ENCODE measurements at regions not wholly inside any gene's neighbourhood (a gene's known extent, or its start where the extent isn't known, plus 50 kb on each side); places are given as distances from the start of the nearest gene placed in this dataset.
"Not testable (repeated sequence)": the region's sequence is repeated elsewhere in the genome, so short reads cannot be mapped to it uniquely, and the experiment has no call there.

DNA sequence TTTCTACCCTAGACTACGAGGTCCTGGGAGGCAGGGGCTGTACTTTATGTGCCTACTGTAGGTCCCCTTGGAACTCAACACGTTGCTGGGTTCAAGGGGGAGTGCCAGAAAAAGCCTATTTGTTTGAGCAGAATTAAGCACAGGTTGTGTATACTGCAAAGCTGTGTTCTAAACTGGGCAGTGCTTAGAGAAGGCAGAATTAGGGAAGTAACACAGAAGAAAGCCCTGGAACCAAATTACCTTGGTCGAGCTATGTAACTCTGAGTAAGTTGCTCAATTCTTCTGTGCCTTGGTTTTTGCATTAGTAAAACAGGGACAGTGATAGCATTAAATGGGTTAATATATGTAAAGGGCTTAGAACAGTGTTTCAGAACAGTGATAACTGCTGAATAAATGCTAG is 245.0 kb upstream of the SFRP2 start:
- H3K27ac Mint-ChIP-seq, result no peak overlapping the region
- peaks cover 2% of the 10 kb centered on the region for H3K27me3 Mint-ChIP-seq
- no peaks in the 10 kb centered on the region for H3K4me1 Mint-ChIP-seq
- no peak overlapping the region for H3K4me3 Mint-ChIP-seq
- intact Hi-C loops (cut with micrococcal nuclease), result no loop called here
- DNase-seq, result no peak
- no peaks in the 10 kb centered on the region for H3K9me3 Mint-ChIP-seq
- H3K36me3 Mint-ChIP-seq (ENCODE audit: low read depth), result no peaks in the 10 kb centered on the region

DNA sequence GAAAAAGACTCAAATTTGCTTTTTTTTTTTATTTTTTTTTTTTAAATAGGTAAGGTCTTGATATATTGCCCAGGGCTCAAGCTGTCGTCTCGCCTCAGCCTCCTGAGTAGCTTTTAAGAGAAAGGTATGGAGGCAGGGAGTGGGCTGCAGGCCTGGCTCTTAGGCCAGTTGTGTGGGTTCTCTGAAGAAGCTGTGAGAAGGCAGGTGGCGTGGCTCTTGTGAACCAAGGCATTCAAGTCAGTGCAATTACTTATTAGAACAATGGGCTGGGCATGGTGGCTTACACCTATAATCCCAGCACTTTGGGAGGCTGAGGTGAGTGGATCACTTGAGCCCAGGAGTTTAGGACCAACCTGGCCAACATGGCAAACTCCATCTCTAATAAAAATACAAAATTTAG is 244.0 kb upstream of the SFRP2 start:
- Mint-ChIP-seq H3K4me3 (no peak overlapping the region), H3K9me3 (no peaks in the 10 kb centered on the region), H3K27me3 (peaks cover 2% of the 10 kb centered on the region), H3K36me3 (ENCODE audit: low read depth) (no peaks in the 10 kb centered on the region), H3K27ac (no peak overlapping the region), H3K4me1 (no peaks in the 10 kb centered on the region)
- DNase-seq, result no peak
- intact Hi-C loops (cut with micrococcal nuclease), result no loop called here

- intact Hi-C loops (cut with micrococcal nuclease), result no loop called here
- DNase-seq, result no peak
- Mint-ChIP-seq H3K27me3 (peaks cover 3% of the 10 kb centered on the region), H3K27ac (no peak overlapping the region), H3K4me3 (no peak overlapping the region), H3K9me3 (no peaks in the 10 kb centered on the region), H3K36me3 (ENCODE audit: low read depth) (no peaks in the 10 kb centered on the region), H3K4me1 (no peaks in the 10 kb centered on the region)
Observed at GRCh38 chr4:154030746-154031145, 241.9 kb upstream of the SFRP2 start.

DNA sequence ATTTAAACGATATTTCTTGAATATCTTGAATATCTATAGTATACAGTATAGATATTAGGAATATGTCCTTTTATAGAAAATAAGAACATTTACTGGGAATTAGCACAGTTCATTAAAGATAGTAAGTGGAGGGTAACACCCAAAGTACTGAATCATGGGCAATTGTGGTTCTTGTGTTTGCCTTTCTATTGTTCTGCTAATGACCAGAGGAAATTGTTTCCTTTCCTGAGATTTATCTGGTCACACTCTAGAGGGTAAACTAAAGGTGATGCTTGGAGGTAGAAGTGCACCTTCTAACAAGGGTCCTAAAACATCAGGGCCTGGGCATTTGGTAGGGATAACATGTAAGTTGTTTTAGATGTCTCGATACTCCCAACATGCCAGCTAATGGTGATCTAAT is 241.3 kb upstream of the SFRP2 start:
- DNase-seq, result no peak
- Mint-ChIP-seq H3K27me3 (peaks cover 4% of the 10 kb centered on the region), H3K4me1 (no peaks in the 10 kb centered on the region), H3K4me3 (no peak overlapping the region), H3K36me3 (ENCODE audit: low read depth) (no peaks in the 10 kb centered on the region), H3K9me3 (no peaks in the 10 kb centered on the region), H3K27ac (no peak overlapping the region)
- intact Hi-C loops (cut with micrococcal nuclease), result no loop called here

DNA sequence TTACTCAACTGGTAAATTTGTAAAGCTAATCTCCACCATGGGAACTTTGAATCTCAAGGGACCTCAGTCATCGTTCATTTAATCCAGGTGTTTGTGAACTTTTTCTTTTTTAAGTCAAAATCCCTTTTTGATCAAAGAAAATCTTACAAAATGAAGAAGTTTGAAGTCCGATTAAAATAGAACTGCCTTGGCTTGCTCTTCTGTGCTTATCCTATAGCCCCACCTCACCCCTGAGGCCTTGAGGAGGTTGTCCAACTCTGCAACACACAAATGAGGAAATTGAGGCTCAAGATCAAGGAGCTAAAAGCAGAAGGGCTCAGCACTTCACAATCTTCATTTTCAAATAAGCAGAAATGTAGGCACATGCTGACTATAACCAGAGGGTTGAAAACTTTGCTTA is 240.3 kb upstream of the SFRP2 start:
- H3K27ac Mint-ChIP-seq, result no peak overlapping the region
- no peaks in the 10 kb centered on the region for H3K4me1 Mint-ChIP-seq
- H3K36me3 Mint-ChIP-seq (ENCODE audit: low read depth), result no peaks in the 10 kb centered on the region
- H3K4me3 Mint-ChIP-seq, result no peak overlapping the region
- no peak for DNase-seq
- H3K27me3 Mint-ChIP-seq, result peaks cover 5% of the 10 kb centered on the region
- intact Hi-C loops (cut with micrococcal nuclease), result loop anchor here (10.0 kb wide), 1 partner anchor 244 kb away; the partner anchor contains the start of gene SFRP2
- no peaks in the 10 kb centered on the region for H3K9me3 Mint-ChIP-seq

GRCh38 chr4:154025110-154025509 is 236.2 kb upstream of the SFRP2 start:
- peaks cover 5% of the 10 kb centered on the region for H3K27me3 Mint-ChIP-seq
- intact Hi-C loops (cut with micrococcal nuclease), result loop anchor here (10.0 kb wide), 1 partner anchor 240 kb away; the partner anchor contains the start of gene SFRP2
- no peak for DNase-seq

GRCh38 chr4:154024097-154024694 is 235.3 kb upstream of the SFRP2 start:
- Mint-ChIP-seq H3K27ac (no peak overlapping the region), H3K27me3 (peaks cover 5% of the 10 kb centered on the region), H3K36me3 (ENCODE audit: low read depth) (no peaks in the 10 kb centered on the region), H3K4me3 (no peak overlapping the region), H3K4me1 (no peaks in the 10 kb centered on the region), H3K9me3 (no peaks in the 10 kb centered on the region)
- intact Hi-C loops (cut with micrococcal nuclease), result loop anchor here (10.0 kb wide), 1 partner anchor 239 kb away; the partner anchor contains the start of gene SFRP2
- no peak for DNase-seq

More at GRCh38 chr4:154025110-154025509, 236.2 kb upstream of the SFRP2 start:
- Mint-ChIP-seq H3K4me1 (no peaks in the 10 kb centered on the region), H3K4me3 (no peak overlapping the region), H3K9me3 (no peaks in the 10 kb centered on the region), H3K36me3 (ENCODE audit: low read depth) (no peaks in the 10 kb centered on the region), H3K27ac (no peak overlapping the region)

- H3K36me3 Mint-ChIP-seq (ENCODE audit: low read depth); DNase-seq; H3K27me3 Mint-ChIP-seq; H3K9me3 Mint-ChIP-seq; H3K27ac Mint-ChIP-seq; H3K4me1 Mint-ChIP-seq; H3K4me3 Mint-ChIP-seq: not testable (repeated sequence)
- intact Hi-C loops (cut with micrococcal nuclease), result loop anchor here (10.0 kb wide), 1 partner anchor 239 kb away; the partner anchor contains the start of gene SFRP2
Observed at GRCh38 chr4:154023671-154024070, 234.8 kb upstream of the SFRP2 start.

GRCh38 chr4:154019811-154020210 is 230.9 kb upstream of the SFRP2 start:
- no peaks in the 10 kb centered on the region for H3K36me3 Mint-ChIP-seq (ENCODE audit: low read depth)
- no peaks in the 10 kb centered on the region for H3K4me1 Mint-ChIP-seq
- H3K27ac Mint-ChIP-seq, result no peak overlapping the region
- H3K27me3 Mint-ChIP-seq, result no peaks in the 10 kb centered on the region
- H3K9me3 Mint-ChIP-seq, result no peaks in the 10 kb centered on the region
- DNase-seq, result no peak
- no peak overlapping the region for H3K4me3 Mint-ChIP-seq
- intact Hi-C loops (cut with micrococcal nuclease), result loop anchor here (10.0 kb wide), 1 partner anchor 235 kb away; the partner anchor contains the start of gene SFRP2

- Mint-ChIP-seq H3K4me1 (no peaks in the 10 kb centered on the region), H3K9me3 (no peaks in the 10 kb centered on the region), H3K27ac (no peak overlapping the region), H3K4me3 (no peak overlapping the region), H3K36me3 (ENCODE audit: low read depth) (no peaks in the 10 kb centered on the region), H3K27me3 (no peaks in the 10 kb centered on the region)
- no peak for DNase-seq
- intact Hi-C loops (cut with micrococcal nuclease), result no loop called here
Observed at GRCh38 chr4:154018659-154019058, 229.8 kb upstream of the SFRP2 start.

- Mint-ChIP-seq H3K9me3 (no peaks in the 10 kb centered on the region), H3K4me3 (no peak overlapping the region), H3K27ac (no peak overlapping the region), H3K27me3 (no peaks in the 10 kb centered on the region), H3K36me3 (ENCODE audit: low read depth) (no peaks in the 10 kb centered on the region), H3K4me1 (no peaks in the 10 kb centered on the region)
- no peak for DNase-seq
- intact Hi-C loops (cut with micrococcal nuclease), result no loop called here
Observed at GRCh38 chr4:154015578-154015977, 226.7 kb upstream of the SFRP2 start.

GRCh38 chr4:154014407-154015321 is 225.8 kb upstream of the SFRP2 start:
- Mint-ChIP-seq H3K4me3 (no peak overlapping the region), H3K9me3 (no peaks in the 10 kb centered on the region), H3K27me3 (no peaks in the 10 kb centered on the region), H3K27ac (no peak overlapping the region), H3K4me1 (no peaks in the 10 kb centered on the region), H3K36me3 (ENCODE audit: low read depth) (no peaks in the 10 kb centered on the region)
- DNase-seq, result no peak
- intact Hi-C loops (cut with micrococcal nuclease), result no loop called here

- Mint-ChIP-seq H3K4me1 (no peaks in the 10 kb centered on the region), H3K27me3 (no peaks in the 10 kb centered on the region), H3K27ac (no peak overlapping the region), H3K4me3 (no peak overlapping the region), H3K9me3 (no peaks in the 10 kb centered on the region), H3K36me3 (ENCODE audit: low read depth) (no peaks in the 10 kb centered on the region)
- intact Hi-C loops (cut with micrococcal nuclease), result no loop called here
- DNase-seq, result no peak
Observed at GRCh38 chr4:154013576-154013975, 224.7 kb upstream of the SFRP2 start.

- no peak overlapping the region for H3K4me3 Mint-ChIP-seq
- no peaks in the 10 kb centered on the region for H3K27me3 Mint-ChIP-seq
- no peaks in the 10 kb centered on the region for H3K9me3 Mint-ChIP-seq
- H3K36me3 Mint-ChIP-seq (ENCODE audit: low read depth), result no peaks in the 10 kb centered on the region
- intact Hi-C loops (cut with micrococcal nuclease), result no loop called here
- DNase-seq, result no peak
- H3K4me1 Mint-ChIP-seq, result no peaks in the 10 kb centered on the region
- H3K27ac Mint-ChIP-seq, result no peak overlapping the region
Observed at GRCh38 chr4:154010371-154010770, 221.5 kb upstream of the SFRP2 start.
